ENCODE measurements at regions not wholly inside any gene's neighbourhood (a gene's known extent, or its start where the extent isn't known, plus 50 kb on each side); places are given as distances from the start of the nearest gene placed in this dataset.
"Not testable (repeated sequence)": the region's sequence is repeated elsewhere in the genome, so short reads cannot be mapped to it uniquely, and the experiment has no call there.

DNA sequence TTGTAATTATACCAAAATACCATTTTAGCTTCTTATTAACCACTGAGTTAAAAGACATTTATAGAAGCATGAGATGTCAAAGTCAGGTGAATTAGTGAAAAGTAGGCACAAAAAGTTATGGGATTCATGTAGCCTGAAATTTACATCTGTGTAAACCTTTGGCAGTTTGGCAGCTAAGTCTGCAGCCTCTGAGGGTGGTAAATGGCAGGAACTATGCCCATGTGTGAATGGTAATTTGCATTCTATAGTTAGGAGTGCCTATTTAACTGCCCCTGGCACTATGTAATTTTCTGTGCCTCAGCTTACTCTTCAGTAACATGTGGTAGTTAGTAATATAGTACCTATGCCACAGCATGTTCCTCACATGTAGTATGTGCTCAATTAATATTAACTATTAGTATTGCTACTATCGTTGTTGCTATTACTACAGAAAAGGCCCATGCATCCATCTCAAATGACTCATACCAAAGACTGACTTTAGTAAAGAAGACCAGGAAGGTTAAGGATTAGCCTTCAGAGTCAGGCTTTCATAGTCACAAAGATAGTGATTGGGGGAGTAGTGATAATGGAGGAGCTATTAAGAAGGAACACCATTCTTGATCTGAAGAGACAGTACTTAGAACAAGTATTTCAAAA, 258.7 kb upstream of the BTG1 start:
- no peak for DNase-seq

DNA sequence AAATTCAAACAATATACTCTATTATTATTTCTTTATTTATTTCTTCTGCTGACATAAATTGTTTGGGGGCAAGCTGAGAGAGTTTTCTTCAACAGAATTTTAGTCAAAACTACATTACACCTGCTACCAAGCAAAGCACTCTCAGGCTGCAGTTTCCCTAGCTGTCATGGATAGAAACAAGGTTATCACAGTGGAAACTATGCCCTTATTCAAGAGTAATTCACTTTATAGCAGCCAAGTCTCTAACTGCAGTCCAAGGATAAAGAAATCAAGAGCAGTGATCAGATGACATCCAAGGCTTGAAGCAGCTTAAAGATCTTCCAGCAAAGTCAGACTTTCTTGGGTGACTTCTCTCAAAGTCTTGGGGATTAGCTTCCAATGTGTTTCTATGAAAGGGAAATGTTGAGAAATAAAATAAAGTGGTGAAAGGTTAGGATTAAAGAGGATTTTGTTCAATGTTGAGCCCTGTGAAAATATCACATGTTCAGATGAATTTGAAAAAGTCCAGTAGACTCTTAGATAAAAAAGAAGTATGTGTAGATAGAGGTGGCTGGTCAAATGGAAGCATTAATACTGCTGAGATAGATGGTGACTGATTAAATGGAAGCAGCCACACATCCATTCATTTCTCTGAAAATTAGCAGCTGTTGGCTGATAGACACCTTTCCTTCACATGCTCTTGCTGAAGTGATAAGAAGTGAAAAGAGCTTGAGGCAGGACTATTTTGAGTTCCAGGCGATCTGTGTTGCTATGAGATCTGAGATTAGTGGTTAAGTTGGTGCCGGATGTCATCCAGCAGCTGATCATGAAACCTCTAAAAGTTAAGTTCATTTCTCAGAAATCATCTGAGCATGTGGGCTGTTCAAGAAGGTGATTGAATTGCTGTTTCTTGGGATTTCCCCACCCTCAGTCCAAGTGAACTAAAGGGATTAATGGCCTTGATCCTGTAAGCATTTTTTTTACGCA, 257.8 kb upstream of the BTG1 start:
- DNase-seq: no peak

DNA sequence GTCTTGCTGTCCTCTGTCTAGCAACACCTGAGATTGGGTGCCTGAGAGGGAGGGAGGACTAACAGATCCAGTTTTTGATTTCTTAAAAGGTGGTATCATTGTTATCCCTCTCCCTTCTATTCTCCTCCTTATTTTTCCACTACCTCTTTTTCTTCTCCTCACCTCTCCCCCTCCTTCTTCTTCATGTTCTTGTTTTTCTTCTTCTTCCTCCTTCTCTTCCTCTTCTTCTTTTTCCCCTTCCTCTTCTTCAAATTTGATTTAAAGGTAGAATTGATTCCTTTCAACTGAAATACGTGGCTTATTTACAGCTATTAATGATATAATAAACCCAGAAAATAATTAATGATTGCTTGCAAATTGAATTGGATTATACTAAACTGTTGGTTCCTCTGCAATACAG, 256.8 kb upstream of the BTG1 start:
- no peak for DNase-seq

DNA sequence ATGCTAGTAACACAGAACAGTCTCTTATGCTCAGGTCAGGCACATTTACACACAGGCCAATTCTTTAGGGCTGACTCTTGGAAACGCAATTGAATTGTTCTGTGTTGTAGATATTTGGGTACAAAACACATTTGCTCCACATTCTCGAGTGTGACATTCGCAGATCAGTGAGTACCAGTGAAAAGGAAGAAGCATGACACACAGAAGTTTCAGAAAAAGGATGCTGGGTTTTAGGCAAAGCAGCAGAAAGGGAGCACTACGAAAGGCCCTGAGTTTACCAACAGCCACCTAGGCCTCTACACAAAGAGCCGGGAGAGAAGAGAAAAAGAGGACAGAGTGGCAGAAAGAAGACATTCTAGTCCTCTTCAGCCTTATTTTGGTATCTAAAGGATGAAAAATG, 254.4 kb upstream of the BTG1 start:
- DNase-seq: no peak

DNA sequence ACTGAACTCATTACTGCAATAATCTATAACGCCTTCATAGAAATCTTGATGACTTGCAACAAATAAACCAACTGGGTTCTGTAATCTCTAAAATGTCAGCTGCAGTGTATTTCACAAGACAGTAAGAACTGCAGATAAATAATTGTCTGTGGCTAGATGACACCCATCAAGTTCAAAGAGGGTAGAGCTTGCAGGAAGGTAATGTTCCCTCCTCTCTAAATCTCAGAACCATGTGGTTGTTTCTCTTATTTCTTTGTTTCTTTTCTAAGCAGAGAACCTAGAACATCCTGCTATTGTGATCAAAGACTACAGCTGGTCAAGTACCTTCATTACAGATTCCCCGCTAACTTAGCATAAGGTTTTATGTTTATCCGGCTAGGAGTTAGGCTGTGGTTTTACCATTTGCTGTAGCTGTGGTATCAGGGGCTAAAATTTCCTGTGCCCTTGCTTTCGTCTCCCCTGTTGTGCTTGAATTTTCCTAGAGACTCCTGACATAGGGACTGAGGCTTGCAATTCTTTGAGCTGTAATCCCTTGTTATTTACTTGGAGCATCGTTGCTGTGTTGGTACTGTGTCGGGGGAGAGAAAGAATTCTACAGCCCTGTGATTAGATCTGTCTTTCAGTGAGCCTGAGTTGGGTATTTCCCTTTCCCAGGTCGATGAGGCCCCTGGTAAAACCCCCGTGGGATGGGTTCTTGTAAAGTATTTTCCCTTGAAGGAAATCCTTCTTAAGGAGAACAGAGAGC, 253.1 kb upstream of the BTG1 start:
- no peak for DNase-seq

DNA sequence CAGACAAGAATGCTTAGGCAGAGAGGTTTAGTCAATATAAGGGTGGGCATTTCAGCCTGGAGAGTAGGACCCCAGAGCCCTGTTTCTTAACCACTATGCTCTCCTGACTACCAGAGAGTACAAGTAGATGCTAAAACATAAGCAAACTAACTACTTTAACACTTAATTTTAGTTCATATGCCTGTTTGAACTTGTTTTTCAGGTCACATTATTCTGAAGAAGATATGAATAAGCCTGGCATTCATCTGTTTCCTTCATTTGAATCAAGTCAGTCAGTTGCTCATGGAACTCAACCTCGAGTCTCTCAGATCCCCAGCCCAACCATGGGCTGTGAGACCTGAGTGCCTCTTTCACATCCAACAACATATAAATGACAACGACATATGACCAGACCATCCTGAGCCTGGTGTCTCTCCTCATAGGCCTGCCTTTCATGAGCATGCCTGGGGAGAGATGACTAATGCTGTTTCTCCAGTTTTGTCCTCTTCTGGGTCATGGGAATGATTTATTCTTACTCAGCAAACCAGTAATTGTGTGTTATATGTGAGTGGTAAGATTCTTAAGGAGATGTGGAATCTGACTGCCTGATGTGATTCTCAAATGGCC, 251.1 kb upstream of the BTG1 start:
- no peak for DNase-seq

DNA sequence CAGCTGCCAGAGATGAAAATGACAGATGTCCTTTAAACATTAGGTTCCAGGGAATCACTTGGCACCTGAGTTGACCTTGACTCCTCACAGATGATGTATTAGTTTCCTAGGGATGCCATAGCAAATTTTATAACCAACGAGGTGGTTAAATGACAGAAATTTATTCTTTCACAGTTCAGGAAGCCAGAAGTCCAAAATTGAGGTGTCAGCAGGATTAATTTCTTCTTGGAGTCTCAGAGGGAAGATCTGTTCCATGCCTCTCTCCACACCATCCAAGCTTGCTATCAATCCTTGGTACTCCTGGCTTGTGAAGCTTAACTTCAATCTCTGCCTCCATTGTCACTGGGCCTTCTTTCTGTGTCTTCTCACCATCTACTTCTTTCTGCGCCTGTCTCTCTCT, 249.7 kb upstream of the BTG1 start:
- no peak for DNase-seq

DNA sequence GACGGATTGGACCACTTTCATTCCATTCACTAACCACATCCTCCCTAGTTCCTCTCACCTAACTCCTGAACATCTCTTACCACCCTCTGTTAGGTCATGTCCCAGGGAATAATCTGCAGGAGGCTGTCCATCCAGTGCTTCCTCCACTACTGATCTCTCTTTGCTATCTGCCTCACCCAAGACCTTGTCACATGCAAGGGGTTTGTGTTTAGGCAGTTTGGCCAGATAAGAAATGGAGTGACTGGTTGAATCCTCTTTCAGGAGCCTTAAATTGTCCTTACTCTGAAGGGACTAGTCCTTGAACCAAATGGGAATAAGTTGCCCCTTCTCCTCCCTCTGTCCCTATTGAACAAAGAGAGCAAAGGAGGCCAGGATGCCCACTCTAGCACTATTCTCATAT, 249.2 kb upstream of the BTG1 start:
- DNase-seq: no peak

DNA sequence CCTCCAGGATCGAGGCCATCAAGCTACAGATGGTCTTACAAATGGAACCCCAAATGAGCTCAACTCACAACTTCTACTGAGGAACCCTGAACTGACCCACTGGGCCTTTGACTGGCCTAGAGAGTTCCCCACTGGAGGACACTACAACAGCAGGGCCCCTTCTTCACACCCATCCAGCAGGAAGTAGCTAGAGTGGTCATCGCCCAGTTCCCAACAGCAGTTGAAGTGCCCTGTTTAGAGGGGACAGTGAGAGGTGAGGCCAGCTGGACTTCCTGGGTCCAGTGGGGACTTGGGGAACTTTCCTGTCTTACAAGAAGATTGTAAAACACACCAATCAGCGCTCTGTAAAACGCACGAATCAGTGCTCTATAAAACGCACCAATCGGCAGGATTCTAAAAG, 247.9 kb upstream of the BTG1 start:
- DNase-seq: no peak

DNA sequence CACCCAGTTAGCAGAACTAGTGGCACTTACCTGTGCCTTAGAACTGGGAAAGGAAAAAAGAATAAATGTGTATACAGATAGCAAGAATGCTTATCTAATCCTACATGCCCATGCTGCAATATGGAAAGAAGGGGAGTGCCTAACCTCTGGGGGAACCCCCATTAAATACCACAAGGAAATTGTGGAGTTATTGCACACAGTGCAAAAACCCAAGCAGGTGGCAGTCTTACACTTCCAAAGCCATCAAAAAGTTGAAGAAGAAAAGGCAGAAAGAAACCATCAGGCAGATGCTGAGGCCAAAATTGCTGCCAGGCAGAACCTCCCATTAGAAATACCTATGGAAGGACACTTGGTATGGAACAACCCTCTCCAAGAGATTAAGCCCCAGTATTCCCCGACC, 246.1 kb upstream of the BTG1 start:
- not testable (repeated sequence) for DNase-seq

DNA sequence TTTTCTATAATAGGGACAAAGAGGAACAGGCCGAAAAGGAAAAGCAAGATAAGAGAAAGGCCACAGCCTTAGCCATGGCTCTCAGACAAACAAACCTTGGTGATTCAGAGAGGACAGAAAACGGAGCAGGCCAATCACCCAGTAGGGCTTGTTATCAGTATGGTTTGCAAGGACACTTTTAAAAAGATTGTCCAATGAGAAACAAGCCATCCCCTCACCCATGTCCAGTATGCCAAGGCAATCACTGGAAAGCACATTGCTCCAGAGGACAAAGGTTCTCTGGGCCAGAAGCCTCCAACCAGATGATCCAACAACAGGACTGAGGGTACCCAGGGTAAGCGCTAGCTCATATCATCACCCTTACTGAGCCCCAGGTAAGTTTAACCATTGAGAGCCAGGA, 243.8 kb upstream of the BTG1 start:
- no peak for DNase-seq

DNA sequence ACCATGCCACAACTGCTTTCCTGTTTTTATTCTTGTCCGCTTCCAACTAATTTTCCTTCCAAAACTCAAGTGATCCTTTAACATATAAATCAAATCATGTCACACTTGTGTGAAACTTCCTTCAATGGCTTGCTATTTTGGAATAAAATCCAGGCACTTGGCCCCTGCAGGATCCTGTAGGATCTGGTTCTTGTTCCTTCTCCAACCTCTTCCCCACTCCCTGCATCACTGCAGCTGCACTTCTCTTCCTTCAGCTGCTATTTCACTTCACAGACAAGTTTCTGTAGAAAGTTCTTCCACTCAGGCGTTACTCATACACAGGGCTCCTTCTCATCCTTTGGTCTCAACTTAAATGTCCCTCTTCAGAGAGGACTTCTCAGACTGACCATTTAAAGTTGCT, 239.7 kb upstream of the BTG1 start:
- DNase-seq: no peak

DNA sequence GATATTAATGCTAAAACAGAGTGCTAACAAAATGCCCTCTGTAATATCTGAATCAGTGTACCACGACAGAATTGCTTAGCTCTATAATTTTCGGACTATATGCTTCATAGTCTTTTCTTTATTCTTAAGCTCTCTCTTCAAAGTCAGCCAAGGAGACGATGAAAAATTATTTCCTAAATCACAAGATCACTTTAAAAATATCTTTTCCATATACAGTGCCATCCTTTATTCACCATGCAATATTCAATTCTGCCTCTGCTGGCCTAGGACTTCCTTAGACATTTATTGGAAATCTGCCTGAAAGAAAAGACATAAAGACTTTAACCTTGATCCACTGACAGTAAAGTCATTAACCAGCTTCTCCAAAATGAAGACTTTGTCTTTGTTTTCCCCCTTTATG, 238.9 kb upstream of the BTG1 start:
- no peak for DNase-seq

DNA sequence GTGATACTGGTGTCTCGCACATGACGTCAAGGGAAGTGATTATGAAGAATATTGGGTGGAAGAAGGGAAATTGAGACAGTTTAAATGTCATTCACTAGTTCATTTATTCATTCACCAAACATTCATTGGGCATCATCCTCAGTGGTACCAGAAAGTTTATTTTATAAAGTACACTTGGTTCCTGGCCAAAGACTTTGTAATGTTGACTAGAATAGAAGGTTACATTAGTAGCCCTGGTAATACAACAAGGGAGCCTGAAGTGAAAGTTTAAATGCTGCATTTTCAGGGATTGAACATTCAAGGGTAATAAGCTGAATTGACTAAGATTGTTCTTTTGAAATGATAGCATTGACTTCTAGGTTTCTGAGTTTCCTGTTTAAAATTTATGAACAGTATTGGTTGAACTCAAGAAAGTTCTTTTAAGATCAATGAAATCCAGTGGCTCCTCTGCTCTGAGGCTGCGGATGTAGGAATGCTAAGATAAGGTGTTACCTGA, 236.8 kb upstream of the BTG1 start:
- DNase-seq: no peak

DNA sequence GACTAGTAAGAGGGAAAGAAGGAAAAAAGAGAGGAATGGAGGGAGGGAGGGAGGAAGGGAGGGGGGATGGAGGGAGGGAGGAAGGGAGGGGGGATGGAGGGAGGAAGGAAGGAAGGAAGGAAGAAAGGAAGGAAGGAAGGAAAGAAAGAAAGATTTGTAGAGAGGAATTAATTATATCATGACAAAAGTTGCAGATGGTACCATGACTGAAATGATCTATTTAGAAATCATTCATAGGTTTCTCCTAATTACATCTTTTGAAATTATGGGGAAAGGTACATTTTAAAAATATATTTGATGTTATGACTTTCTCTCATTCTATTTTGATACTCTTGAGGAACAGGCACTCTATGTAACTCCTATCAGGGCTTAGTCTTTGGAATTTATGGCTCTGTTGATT, 236.2 kb upstream of the BTG1 start:
- no peak for DNase-seq

DNA sequence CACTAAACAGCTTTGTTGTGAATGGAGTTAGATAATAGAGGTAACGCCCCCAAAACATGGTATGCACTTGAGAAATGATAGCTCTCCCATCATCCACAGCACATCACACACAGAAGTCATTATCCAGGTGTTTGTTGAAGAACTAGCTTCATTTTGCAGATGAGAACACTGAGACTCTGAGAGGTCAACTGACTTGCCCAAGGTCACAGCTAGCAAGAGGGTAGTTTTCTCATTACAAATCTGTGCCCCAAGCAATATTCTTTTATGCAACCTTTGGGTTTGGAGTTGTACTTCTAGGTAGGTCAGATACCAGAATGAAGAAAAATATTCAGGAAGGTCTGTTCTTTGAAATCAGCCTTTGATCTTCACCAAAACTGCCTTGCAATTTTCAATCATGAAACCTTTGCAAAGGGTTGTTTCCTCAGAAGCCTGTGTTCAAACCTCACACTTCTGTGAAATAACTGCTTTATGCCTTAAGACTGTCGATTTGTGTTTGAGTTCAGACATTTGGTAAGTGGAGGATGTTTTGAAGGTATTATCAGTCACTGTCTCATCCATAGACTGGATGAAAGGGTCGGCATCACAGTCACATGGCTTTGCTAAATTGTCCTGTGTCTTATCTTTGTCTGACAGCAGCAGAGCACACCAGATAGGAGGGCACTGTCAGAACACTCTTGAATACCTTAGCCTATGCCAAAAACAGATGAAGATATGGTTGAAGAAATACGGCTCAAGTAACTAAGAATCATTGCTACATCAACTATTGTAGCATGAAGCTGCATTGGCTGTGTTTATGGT, 233.2 kb upstream of the BTG1 start:
- no peak for DNase-seq

DNA sequence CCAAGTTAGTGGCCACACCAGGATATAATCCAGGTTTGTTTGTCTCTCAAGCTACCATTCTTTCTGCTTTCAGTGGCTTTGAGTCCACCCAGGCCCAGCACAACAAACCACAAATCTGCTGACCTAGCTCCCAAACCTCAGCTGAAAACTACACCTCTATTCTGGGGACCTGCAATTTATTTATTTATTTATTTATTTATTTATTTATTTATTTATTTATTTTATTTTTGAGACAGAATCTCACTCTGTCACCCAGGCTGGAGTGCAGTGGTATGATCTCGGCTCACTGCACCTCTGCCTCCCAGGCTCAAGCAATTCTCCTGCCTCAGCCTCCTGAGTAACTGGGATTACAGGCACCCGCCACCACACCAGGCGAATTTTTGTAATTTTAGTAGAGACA, 229.9 kb upstream of the BTG1 start:
- DNase-seq: not testable (repeated sequence)

DNA sequence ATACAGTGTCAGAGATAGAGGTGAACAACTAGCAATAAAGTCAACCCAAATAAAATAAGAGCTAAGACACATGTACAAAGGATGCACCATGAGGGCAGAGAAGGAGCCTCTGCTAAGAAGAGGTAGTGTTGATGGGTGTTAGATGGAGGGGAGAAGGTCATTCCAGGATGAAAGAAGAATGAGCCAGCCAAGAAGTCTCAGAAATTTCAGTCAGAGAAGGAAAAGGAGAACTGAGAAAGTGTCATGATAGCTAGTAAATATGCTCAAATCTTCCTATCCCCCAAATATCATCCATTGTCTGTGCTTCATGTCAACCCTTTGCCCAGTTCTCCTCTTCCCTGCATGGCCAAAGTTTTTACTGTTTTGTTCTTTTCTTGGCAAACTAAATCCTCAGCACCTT, 225.2 kb upstream of the BTG1 start:
- DNase-seq: no peak

DNA sequence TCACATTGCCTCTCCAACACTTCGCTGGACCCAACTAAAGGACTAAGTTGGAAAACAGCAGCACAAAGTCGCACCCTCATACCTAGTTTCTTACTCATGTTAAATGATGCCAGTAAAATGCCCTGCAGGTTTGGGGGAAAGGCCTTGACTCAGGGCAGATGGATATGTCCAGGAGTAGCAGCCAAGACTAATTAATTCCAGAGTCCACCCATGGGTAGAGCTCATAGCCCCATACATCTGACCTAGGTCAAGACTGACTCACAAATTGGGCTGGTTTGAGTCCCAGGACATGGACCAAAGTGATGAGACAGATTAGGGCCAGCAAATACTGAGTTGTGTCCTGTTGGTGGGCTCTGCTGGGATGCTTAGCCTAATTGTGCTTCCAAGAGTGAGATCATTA, 224.0 kb upstream of the BTG1 start:
- no peak for DNase-seq

DNA sequence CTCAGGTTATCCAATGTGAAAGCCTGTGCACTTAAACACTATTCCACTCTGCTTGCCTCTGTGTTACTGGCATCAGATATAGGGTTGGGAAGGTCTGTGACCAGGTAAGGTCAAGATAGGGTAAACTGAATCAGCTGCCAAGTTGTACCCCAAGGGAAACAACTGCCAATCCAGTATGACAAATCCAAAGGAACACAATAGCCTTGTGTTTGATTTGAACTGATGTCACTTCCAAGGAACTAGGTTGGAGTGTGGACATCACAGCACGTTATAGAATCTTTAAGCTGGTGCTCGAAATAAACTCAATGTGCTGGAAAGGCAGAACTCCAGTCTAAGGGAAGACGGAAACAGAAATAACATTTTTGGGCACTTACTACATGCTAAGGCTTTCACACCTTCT, 223.4 kb upstream of the BTG1 start:
- no peak for DNase-seq

DNA sequence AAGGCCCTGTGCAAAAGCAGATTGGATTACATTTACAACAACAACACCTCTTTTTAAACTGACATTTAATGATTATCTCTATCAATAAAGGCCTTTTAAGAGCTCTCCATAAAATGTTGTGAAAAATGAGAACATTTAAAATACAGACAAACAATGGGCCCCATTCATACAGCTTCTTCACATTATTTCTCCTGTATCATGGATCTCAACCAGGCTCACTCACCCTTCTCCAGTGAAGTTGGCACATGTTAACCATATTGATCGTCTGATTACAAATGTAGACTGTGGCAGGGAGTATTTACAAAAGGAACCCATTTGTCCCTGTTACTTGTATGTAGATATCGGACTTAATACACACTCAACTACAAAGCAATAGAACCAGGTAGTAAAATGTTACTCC, 220.2 kb upstream of the BTG1 start:
- DNase-seq: no peak

All from amygdala (tissue), 56 donors.